H1 (cell line): ENCODE measurements at regions not wholly inside any gene's neighbourhood (a gene's known extent, or its start where the extent isn't known, plus 50 kb on each side); places are given as distances from the start of the nearest gene placed in this dataset.

ENCODE experiments used
- ASH2L ChIP-seq: fragments of 200-600, 300-600 bp; sonication (generic); IDR thresholded peaks from one replicate; pipeline ENCODE4 v1.7.1; 2017; ENCODE audit warnings: low read length
- ATF2 ChIP-seq: IDR thresholded peaks from 2 replicates; pipeline ENCODE4 v1.6.1; 2012; ENCODE audit warnings: low read length, inconsistent platforms
- CREB1 ChIP-seq: IDR thresholded peaks from 2 replicates; pipeline ENCODE4 v1.6.1; 2012; ENCODE audit warnings: inconsistent platforms
- CTCF ChIP-seq, 3 experiments: IDR thresholded peaks; 1 replicate in 2 of 3; 2 replicates in 1 of 3; pipeline versions ENCODE4 v1.5.1 to v1.6.1; 2011; ENCODE audit warnings: low read length in 3 of 3, mild to moderate bottlenecking in 3 of 3, inconsistent platforms in 2 of 3, low read depth in 1 of 3, moderate library complexity in 1 of 3; ENCODE audit not compliant: insufficient read depth in 1 of 3; ENCODE audit errors: control extremely low read depth in 1 of 3
- E2F6 ChIP-seq: IDR thresholded peaks from 2 replicates; pipeline ENCODE4 v1.6.1; 2012; ENCODE audit warnings: inconsistent platforms
- JUN ChIP-seq: IDR thresholded peaks from 2 replicates; pipeline ENCODE4 v1.6.1; 2011; ENCODE audit warnings: low read depth, mild to moderate bottlenecking, improper control_type of control experiment, low read length
- KDM1A ChIP-seq: fragments of 200-600, 300-600 bp; sonication (generic); IDR thresholded peaks from 2 replicates; pipeline ENCODE4 v1.7.1; 2016; ENCODE audit warnings: mild to moderate bottlenecking, low read length, borderline replicate concordance
- MAFK ChIP-seq: IDR thresholded peaks from 2 replicates; pipeline ENCODE4 v1.6.1; 2012; ENCODE audit warnings: low read depth, mild to moderate bottlenecking, improper control_type of control experiment, low read length
- POLR2A ChIP-seq, 2 experiments: IDR thresholded peaks; 1 replicate in 1 of 2; 2 replicates in 1 of 2; pipeline ENCODE4 v1.6.1; 2011; ENCODE audit warnings: low read depth in 2 of 2, low read length in 2 of 2, mild to moderate bottlenecking in 2 of 2; ENCODE audit errors: control extremely low read depth in 1 of 2
- POLR2AphosphoS5 ChIP-seq: IDR thresholded peaks from 2 replicates; pipeline ENCODE4 v1.6.1; 2011; ENCODE audit warnings: low read depth, low read length
- RFX5 ChIP-seq: IDR thresholded peaks from 2 replicates; pipeline ENCODE4 v1.6.1; 2011; ENCODE audit warnings: low read depth, low read length, improper control_type of control experiment, borderline replicate concordance
- SIRT6 ChIP-seq: IDR thresholded peaks from one replicate; pipeline ENCODE4 v1.7.1; 2012; ENCODE audit warnings: low read length, inconsistent platforms
- SIX5 ChIP-seq: IDR thresholded peaks from 2 replicates; pipeline ENCODE4 v1.6.1; 2011; ENCODE audit warnings: mild to moderate bottlenecking, low read depth, low read length

GRCh38 chr17:72430611-72431432, 310.0 kb downstream of the SOX9 start:
- TF ChIP-seq E2F6 (no peak), SIRT6 (no peak), POLR2A (IDR thresholded peaks at IDR 0.05; ENCODE audit: control extremely low read depth in 1 of 2, low read depth in 2 of 2, low read length in 2 of 2) (no peak), CREB1 (no peak), JUN (no peak), CTCF (IDR thresholded peaks at IDR 0.05; ENCODE audit: control extremely low read depth in 1 of 3, insufficient read depth in 1 of 3, low read depth in 1 of 3, low read length in 3 of 3) (peak; percentile 48 to 65 (median 58)), POLR2AphosphoS5 (no peak), ASH2L (no peak), ATF2 (no peak), KDM1A (no peak), RFX5 (no peak), SIX5 (no peak), MAFK (no peak)
